ENCODE measurements at regions not wholly inside any gene's neighbourhood (a gene's known extent, or its start where the extent isn't known, plus 50 kb on each side); places are given as distances from the start of the nearest gene placed in this dataset.

DNA sequence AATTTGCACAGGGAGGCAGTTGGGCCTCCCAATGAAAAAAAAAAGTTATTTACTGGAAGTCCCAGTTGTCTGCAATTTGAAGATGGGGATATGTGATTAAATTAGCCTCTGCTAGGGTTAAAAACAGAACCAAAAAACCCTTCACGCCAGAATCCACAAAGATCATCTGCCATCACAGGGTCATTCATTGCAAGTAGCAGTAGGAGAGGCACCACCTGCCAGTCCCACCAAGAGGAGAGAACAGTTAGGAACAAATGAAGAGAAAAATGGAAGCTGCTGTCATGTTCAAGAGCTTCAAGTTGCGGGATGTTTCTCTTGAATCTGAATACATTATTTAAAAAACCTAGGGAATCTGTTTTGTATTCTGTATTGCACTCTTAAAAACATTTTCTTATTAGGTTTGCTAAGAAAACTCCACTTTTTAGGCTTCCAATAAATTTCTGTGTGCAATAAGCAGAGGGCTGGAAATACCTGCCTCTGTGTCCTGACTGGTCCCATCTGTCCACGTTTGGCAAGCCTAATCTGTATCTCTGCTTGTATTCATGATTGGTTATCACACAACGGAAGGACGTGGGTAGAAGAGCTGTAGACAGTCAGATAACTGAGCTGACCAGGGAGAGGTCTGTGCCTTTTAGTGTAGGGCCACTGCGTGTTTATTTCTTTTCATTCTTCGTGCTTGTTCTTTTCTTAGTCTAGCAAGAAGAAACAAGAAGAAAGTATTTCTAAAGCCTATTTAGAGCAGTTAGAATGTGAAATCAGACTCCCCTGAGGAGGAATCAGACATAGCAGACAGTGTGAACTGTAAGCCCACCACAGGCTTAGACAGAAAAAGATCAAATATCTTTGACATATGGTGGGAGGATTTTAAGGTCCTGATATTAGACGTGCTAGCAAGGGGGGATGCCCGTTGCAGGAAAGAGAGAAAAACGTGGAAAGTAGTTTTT lies 630.6 kb upstream of the SEMA6A start:
- TF ChIP-seq, protein P1, sequence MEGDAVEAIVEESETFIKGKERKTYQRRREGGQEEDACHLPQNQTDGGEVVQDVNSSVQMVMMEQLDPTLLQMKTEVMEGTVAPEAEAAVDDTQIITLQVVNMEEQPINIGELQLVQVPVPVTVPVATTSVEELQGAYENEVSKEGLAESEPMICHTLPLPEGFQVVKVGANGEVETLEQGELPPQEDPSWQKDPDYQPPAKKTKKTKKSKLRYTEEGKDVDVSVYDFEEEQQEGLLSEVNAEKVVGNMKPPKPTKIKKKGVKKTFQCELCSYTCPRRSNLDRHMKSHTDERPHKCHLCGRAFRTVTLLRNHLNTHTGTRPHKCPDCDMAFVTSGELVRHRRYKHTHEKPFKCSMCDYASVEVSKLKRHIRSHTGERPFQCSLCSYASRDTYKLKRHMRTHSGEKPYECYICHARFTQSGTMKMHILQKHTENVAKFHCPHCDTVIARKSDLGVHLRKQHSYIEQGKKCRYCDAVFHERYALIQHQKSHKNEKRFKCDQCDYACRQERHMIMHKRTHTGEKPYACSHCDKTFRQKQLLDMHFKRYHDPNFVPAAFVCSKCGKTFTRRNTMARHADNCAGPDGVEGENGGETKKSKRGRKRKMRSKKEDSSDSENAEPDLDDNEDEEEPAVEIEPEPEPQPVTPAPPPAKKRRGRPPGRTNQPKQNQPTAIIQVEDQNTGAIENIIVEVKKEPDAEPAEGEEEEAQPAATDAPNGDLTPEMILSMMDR (IDR thresholded peaks at IDR 0.05) = no peak
- TF ChIP-seq POLR2A (IDR thresholded peaks at IDR 0.05) = no peak
- no peaks in the 10 kb centered on the region for H3K9me3 ChIP-seq
- intact Hi-C loops (cut with DNase I) = no loop called here
- DNase-seq = no peak
- WGBS, 2 donors = 66 to 67% methylated on average over 10 of the region's 10 CpGs
- H3K4me3 ChIP-seq = no peak overlapping the region
- no peaks in the 10 kb centered on the region for H3K4me1 ChIP-seq
- H3K27ac ChIP-seq = no peak overlapping the region
- no peaks in the 10 kb centered on the region for H3K36me3 ChIP-seq
- H3K27me3 ChIP-seq = no peaks in the 10 kb centered on the region

DNA sequence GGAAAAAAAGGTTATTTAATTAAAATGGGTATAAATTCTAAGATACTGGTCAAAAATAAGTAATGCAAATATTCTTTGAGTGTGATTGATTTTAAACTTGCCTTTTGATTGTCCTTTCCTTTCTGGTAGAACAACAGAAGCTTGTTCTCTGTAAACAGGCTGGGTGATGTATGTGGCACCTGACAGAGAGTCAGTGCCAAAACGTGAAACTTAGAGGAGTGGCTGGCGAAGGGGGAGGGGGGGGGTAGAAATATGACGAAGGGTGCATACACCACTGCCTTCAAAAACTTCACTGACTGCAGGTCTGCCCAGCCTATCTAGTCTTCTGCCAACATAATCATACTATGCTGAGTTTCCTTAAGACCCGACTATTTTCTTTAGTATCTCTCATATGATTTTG lies 629.8 kb upstream of the SEMA6A start:
- no peak for DNase-seq
- Histone ChIP-seq H3K4me3 (no peak overlapping the region), H3K36me3 (no peaks in the 10 kb centered on the region), H3K27me3 (no peaks in the 10 kb centered on the region), H3K27ac (no peak overlapping the region), H3K4me1 (peaks cover 0 to 1% (median 0%) of the 10 kb centered on the region in 3 donors), H3K9me3 (no peaks in the 10 kb centered on the region)
- WGBS, 2 donors = 57 to 61% methylated on average over 4 of the region's 4 CpGs
- TF ChIP-seq, protein P1 (IDR thresholded peaks at IDR 0.05) = no peak
- TF ChIP-seq POLR2A (IDR thresholded peaks at IDR 0.05) = no peak
- intact Hi-C loops (cut with DNase I) = no loop called here

DNA sequence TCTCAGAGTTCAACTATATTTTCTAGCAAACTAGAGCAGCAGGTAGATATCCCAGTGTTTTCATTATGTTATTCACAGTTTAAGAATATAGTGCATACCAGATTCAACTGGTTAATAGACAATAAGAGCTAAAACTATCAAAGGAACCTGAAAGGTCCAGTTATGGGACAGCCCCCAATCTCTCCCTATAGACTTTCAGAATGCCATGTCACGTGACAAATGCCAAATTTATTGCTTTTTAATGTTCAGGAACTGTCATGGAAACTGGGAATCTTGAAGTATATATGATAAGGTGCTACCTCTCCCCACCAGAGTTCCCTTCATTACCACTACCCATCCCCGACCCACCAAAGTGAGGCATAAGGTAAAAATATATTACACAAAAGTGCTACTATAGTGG lies 629.0 kb upstream of the SEMA6A start:
- WGBS, 2 donors = 88 to 89% methylated on average over 2 of the region's 2 CpGs
- intact Hi-C loops (cut with DNase I) = no loop called here

DNA sequence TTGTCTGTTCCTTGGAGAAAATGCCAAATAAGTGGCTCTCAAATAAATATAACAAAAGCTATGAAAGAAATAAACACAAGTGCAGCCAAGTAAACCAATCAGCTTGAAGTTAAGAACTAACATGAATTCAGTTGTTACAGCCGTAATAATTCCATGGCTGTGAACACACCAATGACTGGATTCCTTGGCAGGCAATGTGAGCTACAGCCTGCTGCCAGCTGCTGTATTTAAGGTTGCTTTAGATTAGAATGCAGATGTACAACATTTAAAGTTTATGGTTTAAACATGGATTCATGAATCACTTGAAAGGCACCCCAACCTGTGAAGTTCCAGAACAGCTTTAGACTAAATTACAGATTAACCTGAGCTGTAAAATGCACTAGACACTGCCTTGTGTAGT lies 626.4 kb upstream of the SEMA6A start:
- Histone ChIP-seq H3K27ac (no peak overlapping the region), H3K4me1 (peaks cover 0 to 8% (median 0%) of the 10 kb centered on the region in 3 donors), H3K36me3 (no peaks in the 10 kb centered on the region), H3K27me3 (no peaks in the 10 kb centered on the region), H3K9me3 (no peaks in the 10 kb centered on the region), H3K4me3 (no peak overlapping the region)
- DNase-seq = no peak
- TF ChIP-seq, protein P1 (IDR thresholded peaks at IDR 0.05) = no peak
- no peak for TF ChIP-seq POLR2A (IDR thresholded peaks at IDR 0.05)
- WGBS, 2 donors = 16% methylated on average over 1 of the region's 1 CpG; no CpG with 5 or more reads in 1 of the 2 donors
- intact Hi-C loops (cut with DNase I) = no loop called here

More for the DNA sequence above, 629.0 kb upstream of the SEMA6A start:
- H3K36me3 ChIP-seq = no peaks in the 10 kb centered on the region
- no peaks in the 10 kb centered on the region for H3K9me3 ChIP-seq
- DNase-seq = no peak
- no peak overlapping the region for H3K27ac ChIP-seq
- H3K27me3 ChIP-seq = no peaks in the 10 kb centered on the region
- peaks cover 0 to 8% (median 0%) of the 10 kb centered on the region in 3 donors for H3K4me1 ChIP-seq
- no peak for TF ChIP-seq POLR2A (IDR thresholded peaks at IDR 0.05)
- TF ChIP-seq, protein P1 (IDR thresholded peaks at IDR 0.05) = no peak
- H3K4me3 ChIP-seq = no peak overlapping the region

DNA sequence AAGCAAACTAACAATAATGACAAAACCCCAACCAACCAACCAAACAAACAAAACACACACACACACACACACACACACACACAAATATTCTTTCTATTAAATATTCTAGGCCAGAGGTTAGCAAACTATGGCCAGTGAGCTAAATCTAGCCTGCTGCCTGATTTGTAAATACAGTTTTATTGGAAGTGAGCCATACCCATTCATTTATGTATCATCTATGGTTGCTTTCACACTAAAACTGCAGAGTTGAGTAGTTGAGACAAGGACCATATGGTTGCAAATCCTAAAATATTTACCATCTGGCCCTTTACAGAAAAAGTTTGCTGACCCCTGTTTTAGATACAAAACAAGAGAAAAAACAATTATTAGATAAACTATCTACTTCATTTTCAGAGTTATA lies 620.5 kb upstream of the SEMA6A start:
- no peaks in the 10 kb centered on the region for H3K9me3 ChIP-seq
- no peak overlapping the region for H3K4me3 ChIP-seq
- no peaks in the 10 kb centered on the region for H3K36me3 ChIP-seq
- no peak overlapping the region for H3K27ac ChIP-seq
- intact Hi-C loops (cut with DNase I) = no loop called here
- DNase-seq = no peak
- TF ChIP-seq, protein P1 (IDR thresholded peaks at IDR 0.05) = no peak
- no peak for TF ChIP-seq POLR2A (IDR thresholded peaks at IDR 0.05)
- no peaks in the 10 kb centered on the region for H3K27me3 ChIP-seq
- H3K4me1 ChIP-seq = peaks cover 0 to 8% (median 0%) of the 10 kb centered on the region in 3 donors
